ENCODE measurements at regions not wholly inside any gene's neighbourhood (a gene's known extent, or its start where the extent isn't known, plus 50 kb on each side); places are given as distances from the start of the nearest gene placed in this dataset.
A peak's percentile ranks its signal among the peaks of the same experiment; 100 is the strongest.

DNA sequence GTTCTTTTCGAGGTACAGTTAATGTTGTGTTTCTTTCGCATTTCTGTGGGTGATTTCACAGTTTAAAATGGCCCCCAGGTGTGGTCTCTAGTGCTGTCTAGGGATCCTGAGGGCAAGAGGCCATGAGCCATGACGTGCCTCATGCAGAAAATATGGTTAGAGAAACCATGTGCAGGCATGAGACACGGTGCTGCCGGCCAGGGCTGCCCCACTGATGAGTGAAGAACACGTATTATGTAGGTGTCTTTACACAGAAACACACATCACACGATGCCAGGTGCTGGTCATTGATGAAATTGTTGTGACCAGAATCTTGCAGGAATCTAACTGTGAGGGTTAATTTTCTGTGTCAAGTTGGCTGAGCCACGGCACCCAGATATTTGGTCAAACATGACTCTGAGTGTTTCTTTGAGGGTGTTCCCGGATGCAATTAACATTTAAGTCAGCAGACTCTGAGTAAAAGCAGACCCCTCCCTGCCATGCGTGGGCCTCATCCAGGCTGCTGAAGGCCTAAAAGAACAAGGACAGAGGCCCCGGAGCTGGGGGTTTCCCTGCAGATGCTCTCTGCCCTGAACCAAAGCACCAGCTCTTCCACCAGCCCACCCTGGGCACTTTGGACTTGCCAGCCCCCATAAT, 463.0 kb upstream of the MYT1L start:
- Histone ChIP-seq H3K36me3 (ENCODE audit: control insufficient read depth, insufficient read depth, low read length) (no peaks in the 10 kb centered on the region), H3K27me3 (ENCODE audit: control insufficient read depth, insufficient read depth, low read length) (no peaks in the 10 kb centered on the region), H3K4me3 (ENCODE audit: low read length) (no peak overlapping the region), H3K27ac (ENCODE audit: low read length) (no peak overlapping the region), H3K4me1 (ENCODE audit: control insufficient read depth, insufficient read depth, low read length) (no peaks in the 10 kb centered on the region), H3K9me3 (ENCODE audit: control insufficient read depth, insufficient read depth, low read length) (no peaks in the 10 kb centered on the region)
- Mint-ChIP-seq H3K27ac (no peak overlapping the region), H3K4me3 (no peak overlapping the region), H3K9me3 (no peaks in the 10 kb centered on the region), H3K27me3 (ENCODE audit: low read depth in 2 of 2) (peaks cover 0 to 3% of the 10 kb centered on the region in 2 donors), H3K4me1 (no peaks in the 10 kb centered on the region), H3K36me3 (no peaks in the 10 kb centered on the region)
- TF ChIP-seq, protein P1, sequence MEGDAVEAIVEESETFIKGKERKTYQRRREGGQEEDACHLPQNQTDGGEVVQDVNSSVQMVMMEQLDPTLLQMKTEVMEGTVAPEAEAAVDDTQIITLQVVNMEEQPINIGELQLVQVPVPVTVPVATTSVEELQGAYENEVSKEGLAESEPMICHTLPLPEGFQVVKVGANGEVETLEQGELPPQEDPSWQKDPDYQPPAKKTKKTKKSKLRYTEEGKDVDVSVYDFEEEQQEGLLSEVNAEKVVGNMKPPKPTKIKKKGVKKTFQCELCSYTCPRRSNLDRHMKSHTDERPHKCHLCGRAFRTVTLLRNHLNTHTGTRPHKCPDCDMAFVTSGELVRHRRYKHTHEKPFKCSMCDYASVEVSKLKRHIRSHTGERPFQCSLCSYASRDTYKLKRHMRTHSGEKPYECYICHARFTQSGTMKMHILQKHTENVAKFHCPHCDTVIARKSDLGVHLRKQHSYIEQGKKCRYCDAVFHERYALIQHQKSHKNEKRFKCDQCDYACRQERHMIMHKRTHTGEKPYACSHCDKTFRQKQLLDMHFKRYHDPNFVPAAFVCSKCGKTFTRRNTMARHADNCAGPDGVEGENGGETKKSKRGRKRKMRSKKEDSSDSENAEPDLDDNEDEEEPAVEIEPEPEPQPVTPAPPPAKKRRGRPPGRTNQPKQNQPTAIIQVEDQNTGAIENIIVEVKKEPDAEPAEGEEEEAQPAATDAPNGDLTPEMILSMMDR (IDR thresholded peaks at IDR 0.05): no peak
- no peak for ATAC-seq
- DNase-seq: no peak
- 84% methylated on average over 11 of the region's 11 CpGs for WGBS (ENCODE audit: insufficient coverage)
- intact Hi-C loops (cut with micrococcal nuclease): no loop called here

DNA sequence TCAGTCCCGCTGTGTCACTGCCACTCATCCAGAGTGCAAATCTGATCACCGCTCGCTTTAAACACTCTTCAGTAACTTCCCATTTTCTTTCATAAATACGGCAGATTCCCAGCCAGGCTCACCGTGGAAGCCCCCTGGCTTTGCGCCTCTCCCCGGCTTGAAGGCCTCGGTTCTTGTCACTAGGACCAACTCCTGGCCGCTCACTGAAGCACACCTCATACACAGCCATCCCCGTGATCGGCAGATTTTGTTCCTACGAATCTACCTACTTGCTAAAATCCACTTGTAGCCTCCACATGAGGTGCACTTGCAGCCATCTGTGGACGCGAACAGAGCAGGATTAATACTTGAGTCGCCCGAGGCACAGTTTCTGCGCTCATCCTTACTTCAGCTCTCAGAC, 462.4 kb upstream of the MYT1L start:
- ATAC-seq: no peak

DNA sequence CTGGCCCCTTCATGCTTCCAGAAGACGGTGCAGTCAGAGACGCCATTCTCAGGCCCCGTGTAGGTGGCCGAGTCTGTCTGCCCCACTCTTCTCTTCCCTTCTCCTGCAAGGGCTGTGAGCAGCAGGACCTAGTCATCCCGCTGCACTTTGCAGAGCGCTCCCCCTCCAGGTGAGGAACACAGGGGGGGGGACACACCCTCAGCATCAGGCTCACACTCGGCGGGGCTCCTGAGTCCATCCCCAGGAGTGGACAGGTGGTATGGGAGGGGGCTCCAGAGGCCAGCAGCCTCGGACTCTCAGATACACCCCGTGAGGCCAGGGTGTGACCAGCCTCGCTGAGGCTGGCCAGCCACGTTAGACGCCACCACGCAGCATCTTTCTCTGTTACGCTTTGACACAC, 460.5 kb upstream of the MYT1L start:
- Histone ChIP-seq H3K4me1 (ENCODE audit: control insufficient read depth, insufficient read depth, low read length) (no peaks in the 10 kb centered on the region), H3K36me3 (ENCODE audit: control insufficient read depth, insufficient read depth, low read length) (no peaks in the 10 kb centered on the region), H3K27ac (ENCODE audit: low read length) (no peak overlapping the region), H3K9me3 (ENCODE audit: control insufficient read depth, insufficient read depth, low read length) (no peaks in the 10 kb centered on the region), H3K4me3 (ENCODE audit: low read length) (no peak overlapping the region), H3K27me3 (ENCODE audit: control insufficient read depth, insufficient read depth, low read length) (no peaks in the 10 kb centered on the region)
- ATAC-seq: peak in 1 of 3 donors; percentile 38
- Mint-ChIP-seq H3K27me3 (ENCODE audit: low read depth in 2 of 2) (no peaks in the 10 kb centered on the region), H3K4me1 (no peaks in the 10 kb centered on the region), H3K36me3 (no peaks in the 10 kb centered on the region), H3K27ac (no peak overlapping the region), H3K9me3 (no peaks in the 10 kb centered on the region), H3K4me3 (no peak overlapping the region)
- TF ChIP-seq, protein P1 (IDR thresholded peaks at IDR 0.05): no peak
- no peak for DNase-seq
- WGBS (ENCODE audit: insufficient coverage): 91% methylated on average over 15 of the region's 15 CpGs
- intact Hi-C loops (cut with micrococcal nuclease): no loop called here

More for the DNA sequence above, 462.4 kb upstream of the MYT1L start:
- Histone ChIP-seq H3K4me3 (ENCODE audit: low read length) (no peak overlapping the region), H3K36me3 (ENCODE audit: control insufficient read depth, insufficient read depth, low read length) (no peaks in the 10 kb centered on the region), H3K9me3 (ENCODE audit: control insufficient read depth, insufficient read depth, low read length) (no peaks in the 10 kb centered on the region), H3K4me1 (ENCODE audit: control insufficient read depth, insufficient read depth, low read length) (no peaks in the 10 kb centered on the region), H3K27ac (ENCODE audit: low read length) (no peak overlapping the region), H3K27me3 (ENCODE audit: control insufficient read depth, insufficient read depth, low read length) (no peaks in the 10 kb centered on the region)
- 89% methylated on average over 17 of the region's 17 CpGs for WGBS (ENCODE audit: insufficient coverage)
- H3K27ac Mint-ChIP-seq: no peak overlapping the region
- no peaks in the 10 kb centered on the region for H3K4me1 Mint-ChIP-seq
- no peak for DNase-seq
- H3K27me3 Mint-ChIP-seq (ENCODE audit: low read depth in 2 of 2): no peaks in the 10 kb centered on the region
- no peak overlapping the region for H3K4me3 Mint-ChIP-seq
- TF ChIP-seq, protein P1 (IDR thresholded peaks at IDR 0.05): no peak
- H3K36me3 Mint-ChIP-seq: no peaks in the 10 kb centered on the region
- H3K9me3 Mint-ChIP-seq: no peaks in the 10 kb centered on the region
- intact Hi-C loops (cut with micrococcal nuclease): no loop called here

DNA sequence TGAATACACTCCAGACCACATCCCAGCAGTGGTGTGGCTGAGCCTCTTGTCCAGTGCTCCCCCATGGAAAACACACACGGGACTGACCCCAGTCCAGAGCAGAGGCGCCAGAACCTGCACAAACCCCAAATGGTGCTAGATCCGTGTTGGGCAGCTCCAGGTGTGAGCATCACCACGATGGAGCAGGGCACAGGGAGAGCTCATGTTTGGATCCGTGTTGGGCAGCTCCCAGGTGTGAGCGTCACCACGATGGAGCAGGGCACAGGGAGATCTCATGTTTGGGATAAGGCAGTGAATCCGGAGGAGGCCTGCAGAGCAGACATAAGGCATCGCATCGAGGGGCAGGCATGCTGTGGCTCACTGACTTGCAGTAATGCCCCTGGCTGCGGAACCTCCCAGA, 460.0 kb upstream of the MYT1L start:
- Histone ChIP-seq H3K4me1 (ENCODE audit: control insufficient read depth, insufficient read depth, low read length) (no peaks in the 10 kb centered on the region), H3K27ac (ENCODE audit: low read length) (no peak overlapping the region), H3K27me3 (ENCODE audit: control insufficient read depth, insufficient read depth, low read length) (no peaks in the 10 kb centered on the region), H3K9me3 (ENCODE audit: control insufficient read depth, insufficient read depth, low read length) (no peaks in the 10 kb centered on the region), H3K4me3 (ENCODE audit: low read length) (no peak overlapping the region), H3K36me3 (ENCODE audit: control insufficient read depth, insufficient read depth, low read length) (no peaks in the 10 kb centered on the region)
- Mint-ChIP-seq H3K9me3 (no peaks in the 10 kb centered on the region), H3K4me3 (no peak overlapping the region), H3K27ac (no peak overlapping the region), H3K4me1 (no peaks in the 10 kb centered on the region), H3K36me3 (no peaks in the 10 kb centered on the region), H3K27me3 (ENCODE audit: low read depth in 2 of 2) (no peaks in the 10 kb centered on the region)
- no peak for DNase-seq
- ATAC-seq: no peak
- TF ChIP-seq, protein P1 (IDR thresholded peaks at IDR 0.05): no peak
- 79% methylated on average over 11 of the region's 11 CpGs for WGBS (ENCODE audit: insufficient coverage)
- intact Hi-C loops (cut with micrococcal nuclease): no loop called here
